GM21360 (cell line): ENCODE measurements at regions not wholly inside any gene's neighbourhood (a gene's known extent, or its start where the extent isn't known, plus 50 kb on each side); places are given as distances from the start of the nearest gene placed in this dataset.

ENCODE experiments used
- ATAC-seq: cut with Tn5 transposase; IDR thresholded peaks from one replicate; pipeline ENCODE4 v1.9.1; 2021; ENCODE audit warnings: mild to moderate bottlenecking, moderate library complexity; ENCODE audit not compliant: unreplicated experiment

- ATAC-seq: no peak
Measured at GRCh38 chr13:89270736-89271135, 1599.6 kb downstream of the SLITRK5 start.

DNA sequence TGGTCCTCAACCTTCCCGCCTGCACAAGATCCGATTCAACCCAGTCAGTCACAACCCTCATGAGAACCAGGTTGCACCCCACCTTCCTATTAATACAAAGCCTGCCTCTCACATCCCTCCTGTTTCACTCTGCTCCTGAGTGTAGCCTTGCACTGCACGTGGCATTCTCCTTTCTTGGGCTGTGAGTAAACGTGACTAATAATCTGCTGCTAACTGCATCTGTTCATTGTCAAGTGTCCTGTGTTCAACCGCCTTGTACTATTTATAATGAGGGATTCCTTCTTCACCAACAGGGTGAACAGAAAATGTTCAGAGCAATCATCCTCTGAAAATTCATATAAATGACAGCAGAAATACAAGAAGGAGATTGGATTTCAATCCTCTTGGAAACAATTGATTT, 1608.2 kb downstream of the SLITRK5 start:
- ATAC-seq: no peak

DNA sequence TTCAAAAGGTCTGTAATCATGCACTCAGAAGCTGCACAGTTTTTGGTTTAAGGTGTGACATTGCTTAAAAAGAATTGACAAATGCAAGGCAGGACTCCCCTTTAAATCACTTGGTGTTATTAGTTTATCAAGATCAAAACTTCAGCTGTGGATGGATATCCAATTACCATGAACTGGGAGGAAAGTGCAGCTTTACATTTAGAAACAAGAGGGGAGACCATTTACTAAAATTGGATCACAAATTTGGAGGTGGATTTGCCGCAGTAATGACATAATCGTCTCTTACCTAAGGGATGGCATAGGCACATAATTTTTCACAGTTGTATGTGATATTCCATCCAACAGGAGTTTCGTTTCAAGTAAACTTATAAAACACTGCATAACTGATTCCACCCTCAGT, 1610.2 kb downstream of the SLITRK5 start:
- no peak for ATAC-seq

DNA sequence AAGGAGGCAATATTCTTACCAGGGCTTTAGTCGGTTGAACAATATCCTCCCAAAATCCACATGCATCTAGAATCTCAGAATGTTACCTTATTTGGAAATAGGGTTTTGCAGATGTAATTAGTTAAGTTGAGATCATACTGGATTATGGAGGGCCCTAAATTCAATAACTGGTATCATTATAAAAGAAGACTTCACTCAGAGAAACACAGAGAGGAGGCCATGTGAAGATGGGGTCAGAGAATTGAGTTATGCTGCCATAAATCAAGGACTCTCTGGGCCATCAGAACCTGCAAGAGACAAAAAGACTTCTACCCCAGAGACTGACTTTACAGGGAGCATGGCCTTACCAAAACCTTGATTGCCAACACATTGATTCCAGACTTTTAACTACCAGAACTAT, 1611.1 kb downstream of the SLITRK5 start:
- no peak for ATAC-seq

GRCh38 chr13:89287381-89287780, 1616.2 kb downstream of the SLITRK5 start:
- ATAC-seq: no peak

DNA sequence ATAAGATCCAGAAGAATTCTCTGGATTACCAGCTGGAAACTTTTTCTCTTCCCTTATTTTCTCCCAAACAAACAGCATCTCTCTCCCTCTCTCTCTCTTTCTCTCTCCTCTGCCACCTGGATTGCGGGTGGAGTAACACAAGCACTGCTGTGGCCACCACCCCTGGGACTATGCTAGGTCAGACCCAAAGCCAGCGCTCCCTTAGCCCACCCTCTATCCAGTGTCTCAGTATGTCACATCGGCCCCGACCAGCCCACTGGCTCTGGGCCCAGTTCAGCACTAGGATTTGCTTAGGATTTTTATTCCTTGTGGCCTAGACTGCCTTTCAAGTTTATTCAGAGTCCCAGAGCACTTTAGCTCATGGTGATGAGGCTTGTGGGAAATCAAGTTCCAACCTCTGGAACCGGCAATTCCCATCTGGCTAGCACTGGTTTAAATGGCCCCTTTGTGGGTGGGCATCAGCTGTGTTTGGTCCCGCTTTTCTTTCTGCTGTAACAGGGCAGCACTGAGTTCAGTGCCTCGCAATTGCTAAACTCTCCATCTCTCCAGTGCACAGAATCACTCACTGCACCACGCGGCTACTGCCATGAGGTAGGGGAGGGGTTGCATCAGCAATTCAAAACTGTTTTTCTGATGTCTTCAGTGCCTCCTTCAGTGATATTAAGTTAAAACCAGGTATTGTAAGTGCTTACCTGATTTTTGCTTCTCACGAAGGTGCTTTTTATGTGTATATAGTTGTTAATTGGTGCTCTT, 1623.1 kb downstream of the SLITRK5 start:
- ATAC-seq: no peak

DNA sequence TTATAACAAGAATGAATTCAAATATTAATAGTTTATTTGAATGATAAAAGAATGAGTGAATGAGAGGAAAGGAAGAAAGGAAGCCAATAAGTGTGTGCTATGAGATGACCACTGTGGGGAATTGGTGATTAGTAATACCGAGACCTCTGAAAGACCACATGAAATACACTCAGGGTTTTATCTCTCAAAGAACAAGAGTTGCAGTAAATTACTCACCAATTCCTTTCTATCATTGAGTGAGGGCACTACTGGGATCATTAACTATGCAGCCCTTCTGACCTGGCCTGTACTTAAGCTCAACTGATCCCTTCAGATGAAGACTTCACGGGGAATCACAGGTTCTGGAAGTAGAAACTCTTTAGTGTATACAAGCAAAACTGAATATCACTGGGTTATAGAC, 1636.1 kb downstream of the SLITRK5 start:
- no peak for ATAC-seq

- ATAC-seq: no peak
Measured at GRCh38 chr13:89310943-89311672, 1639.9 kb downstream of the SLITRK5 start.

DNA sequence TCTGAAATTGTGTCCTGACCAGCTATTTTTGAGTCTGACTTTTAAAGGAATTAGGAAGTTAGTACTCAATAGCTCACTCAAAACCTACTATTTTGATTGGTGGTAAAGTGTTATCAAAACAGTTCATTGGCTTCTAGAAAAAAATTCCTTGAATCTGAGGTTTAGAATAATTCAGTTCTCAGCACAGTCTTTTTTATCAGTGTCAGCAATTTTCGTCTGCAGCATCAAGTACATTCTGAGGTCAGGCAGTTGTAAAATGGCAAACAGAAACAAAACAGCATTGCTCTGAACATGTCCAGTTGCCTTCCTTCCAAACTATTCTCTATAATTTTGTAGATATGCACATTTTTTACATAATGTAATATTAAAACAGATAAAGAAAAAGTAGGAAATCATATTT, 1644.1 kb downstream of the SLITRK5 start:
- no peak for ATAC-seq

DNA sequence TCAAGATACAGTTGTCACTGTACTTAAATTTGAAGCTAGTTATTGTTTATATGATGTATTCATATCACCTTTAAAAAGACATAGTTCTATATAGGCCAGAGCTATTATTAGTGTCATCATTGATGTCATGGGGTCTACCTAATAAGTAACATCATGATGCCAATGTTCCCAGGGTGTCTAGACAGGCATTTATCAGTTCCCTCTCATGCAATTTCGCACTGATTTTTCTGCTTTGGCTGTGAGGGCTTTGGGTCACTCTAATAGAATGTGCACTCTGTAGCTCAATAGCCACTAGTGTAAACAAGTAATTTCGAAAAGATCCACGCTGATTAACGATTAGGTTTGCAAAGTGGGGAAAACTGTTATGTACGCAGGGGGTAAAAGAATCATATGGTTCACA, 1651.3 kb downstream of the SLITRK5 start:
- ATAC-seq: no peak

DNA sequence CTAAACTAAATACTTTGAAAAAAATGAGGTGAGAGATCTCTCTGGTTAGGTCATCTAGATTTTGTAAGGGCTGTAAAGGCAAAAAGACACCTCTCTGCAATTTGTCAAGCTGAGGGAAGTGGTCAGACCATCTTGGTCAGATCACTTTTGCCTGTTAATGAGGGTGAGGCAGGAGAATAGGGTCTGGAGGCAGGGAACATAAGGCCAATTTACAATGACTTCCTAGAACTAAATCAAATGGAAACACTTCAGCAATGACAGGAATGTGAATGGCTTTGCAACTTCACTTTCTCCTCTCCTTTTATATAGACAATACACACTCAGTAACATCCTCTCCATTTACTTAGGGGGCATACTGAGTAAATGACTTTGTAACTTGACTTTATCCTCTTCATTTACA, 1653.4 kb downstream of the SLITRK5 start:
- ATAC-seq: no peak

DNA sequence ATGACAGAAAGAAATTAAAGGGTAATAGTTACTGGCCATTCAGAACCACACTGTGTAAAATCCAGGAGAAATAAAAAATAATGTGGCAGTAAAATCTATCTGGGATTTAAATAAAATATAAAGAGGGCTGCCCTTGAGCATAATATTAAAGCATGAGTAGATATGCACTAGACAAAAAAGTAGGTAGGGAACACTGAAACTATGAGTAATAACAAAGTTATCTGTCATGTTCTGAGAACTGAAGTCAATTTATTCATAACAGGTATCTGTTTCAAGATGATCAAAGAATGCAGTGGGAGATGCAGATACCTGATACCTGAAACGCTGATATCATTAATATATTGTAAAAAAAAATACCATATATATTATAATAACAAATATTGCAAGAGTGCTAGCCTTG, 1672.0 kb downstream of the SLITRK5 start:
- ATAC-seq: no peak

DNA sequence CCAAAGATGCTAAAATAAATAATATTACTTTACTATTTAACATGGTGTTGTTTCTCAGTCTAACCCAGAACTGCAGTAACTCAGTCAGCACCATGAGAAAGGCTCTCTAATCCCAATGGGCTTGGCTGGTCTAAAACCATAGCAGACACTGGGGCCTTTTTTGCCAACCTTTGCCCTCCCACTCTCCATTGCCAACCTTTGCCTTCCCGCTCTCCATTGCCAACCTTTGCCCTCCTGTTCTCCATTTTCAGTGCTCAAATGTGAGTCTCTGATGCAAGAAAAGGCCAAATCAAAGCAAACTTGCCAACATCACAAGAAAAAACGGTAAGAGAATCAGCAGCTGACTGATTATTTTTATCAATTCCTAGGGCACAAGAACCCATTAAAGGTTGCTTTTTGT, 1681.2 kb downstream of the SLITRK5 start:
- ATAC-seq: no peak

DNA sequence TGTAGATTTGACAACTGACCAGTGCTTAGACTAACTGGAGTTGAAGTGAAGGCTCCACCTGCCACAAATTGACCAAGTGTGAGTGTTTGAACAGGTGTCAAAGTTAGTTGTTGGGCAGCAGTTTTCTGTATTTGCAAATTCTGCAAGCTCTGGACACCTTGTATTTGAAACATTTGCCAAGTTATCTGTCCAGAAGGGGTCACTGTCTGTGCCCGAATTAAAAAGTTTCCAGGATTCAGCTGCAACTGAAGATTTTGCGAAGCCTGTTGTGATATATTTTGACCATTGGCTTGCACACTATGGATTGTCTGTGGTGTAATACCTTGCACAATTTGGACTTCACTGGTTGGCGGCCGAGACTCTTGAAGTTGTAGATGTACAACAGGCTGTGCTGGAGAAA, 1690.7 kb downstream of the SLITRK5 start:
- no peak for ATAC-seq

DNA sequence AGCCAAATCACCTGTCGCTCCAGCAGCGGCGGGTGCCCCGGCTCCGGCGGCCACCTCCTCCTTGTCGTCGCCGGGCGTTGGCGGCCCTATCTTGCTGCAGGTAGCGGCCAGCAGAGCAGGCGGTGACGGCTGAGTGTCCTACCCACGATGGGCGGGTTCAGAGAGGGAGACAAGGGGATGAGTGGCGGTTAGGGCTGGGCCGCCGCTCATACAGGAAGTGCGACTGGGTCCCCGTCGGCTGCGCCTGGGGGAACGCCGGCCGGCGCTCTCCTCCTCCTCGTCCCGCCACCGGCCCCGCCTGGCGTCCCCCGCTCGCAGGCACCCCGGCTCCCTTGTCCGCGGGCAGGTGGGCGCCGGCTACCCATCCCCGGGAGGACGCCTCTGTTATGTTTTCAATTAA, 1692.0 kb downstream of the SLITRK5 start:
- no peak for ATAC-seq

- no peak for ATAC-seq
Measured at GRCh38 chr13:89372193-89372592, 1701.0 kb downstream of the SLITRK5 start.

GRCh38 chr13:89375839-89376238, 1704.7 kb downstream of the SLITRK5 start:
- ATAC-seq: no peak

DNA sequence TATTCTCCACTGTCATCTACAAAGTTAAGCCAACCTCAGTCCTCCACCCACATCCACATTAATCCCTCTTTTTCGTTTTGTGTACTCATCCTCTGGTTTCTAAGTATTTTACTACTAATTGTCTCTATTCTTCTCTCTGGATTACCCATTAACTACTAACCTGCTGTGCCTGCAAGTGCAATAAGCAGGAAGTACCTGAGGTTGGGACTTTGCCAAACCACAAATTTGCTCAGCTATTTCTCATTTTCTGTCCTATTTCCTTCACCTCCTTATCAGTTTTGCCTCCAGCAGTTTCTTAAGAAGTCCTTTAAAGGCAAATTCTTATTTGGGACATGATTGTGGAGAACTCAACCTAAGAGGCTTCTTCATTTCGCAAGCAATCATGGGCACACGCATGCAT, 1708.9 kb downstream of the SLITRK5 start:
- no peak for ATAC-seq

DNA sequence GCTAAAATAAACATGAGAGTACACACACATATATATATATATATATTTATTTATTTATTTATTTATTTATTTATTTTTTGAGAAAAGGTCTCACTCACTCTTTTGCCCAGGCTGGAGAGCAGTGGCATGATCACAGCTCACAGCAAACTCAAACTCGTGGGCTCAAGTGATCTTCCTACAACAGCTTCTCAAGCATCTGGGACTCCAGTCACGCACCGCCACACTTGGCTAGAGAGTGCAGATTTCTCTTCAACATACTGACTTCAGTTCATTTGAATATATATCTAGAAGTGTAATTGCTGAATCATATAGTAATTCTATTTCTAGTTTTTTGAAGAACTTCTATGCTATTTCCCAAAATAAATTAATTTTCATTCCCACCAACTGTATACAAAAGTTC, 1711.8 kb downstream of the SLITRK5 start:
- no peak for ATAC-seq

- no peak for ATAC-seq
Measured at GRCh38 chr13:89383891-89384290, 1712.7 kb downstream of the SLITRK5 start.

DNA sequence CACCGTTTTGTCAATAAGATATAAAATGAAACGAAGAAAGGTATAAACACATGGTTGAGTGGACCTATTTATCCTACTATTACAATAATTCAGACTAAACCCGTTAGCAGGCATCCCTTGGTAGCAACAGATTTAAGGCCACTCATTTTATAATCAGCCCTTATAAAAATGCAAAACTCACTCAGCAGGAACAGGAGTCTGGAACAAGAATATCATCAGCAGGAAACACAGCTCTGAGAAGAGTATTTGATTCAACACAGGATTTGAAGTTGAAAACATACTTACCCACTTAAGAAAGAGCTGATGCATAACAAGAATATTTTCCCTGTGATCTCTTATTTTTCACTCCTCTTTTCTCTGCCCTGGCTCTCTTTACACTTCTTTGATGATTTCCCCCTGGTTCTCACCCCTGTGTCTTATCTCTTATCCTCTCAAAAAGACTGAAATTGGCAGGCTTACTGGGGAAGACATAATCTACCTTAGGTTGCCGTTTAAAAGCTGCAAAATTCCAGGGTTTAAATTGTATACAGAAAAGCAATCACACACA, 1722.7 kb downstream of the SLITRK5 start:
- ATAC-seq: no peak

GRCh38 chr13:89401264-89401675, 1730.1 kb downstream of the SLITRK5 start:
- ATAC-seq: no peak
